ENCODE measurements at regions not wholly inside any gene's neighbourhood (a gene's known extent, or its start where the extent isn't known, plus 50 kb on each side); places are given as distances from the start of the nearest gene placed in this dataset.

GRCh38 chr5:74314906-74315305 is 325.6 kb downstream of the ENC1 start:
- TF ChIP-seq CTCF (IDR thresholded peaks at IDR 0.05; ENCODE audit: low read depth, low read length): no peak
- H3K4me3 ChIP-seq (replicated peaks in 1 of 2; ENCODE audit: low read depth in 2 of 2, low read length in 2 of 2): no peak overlapping the region
- DNase-seq (ENCODE audit: low read depth in 2 of 2): no peak

- TF ChIP-seq CTCF (IDR thresholded peaks at IDR 0.05; ENCODE audit: low read depth, low read length): no peak
- H3K4me3 ChIP-seq (replicated peaks in 1 of 2; ENCODE audit: low read depth in 2 of 2, low read length in 2 of 2): no peak overlapping the region
- DNase-seq (ENCODE audit: low read depth in 2 of 2): no peak
These were observed 326.6 kb downstream of the ENC1 start for GRCh38 chr5:74313896-74314295.

- H3K4me3 ChIP-seq (replicated peaks in 1 of 2; ENCODE audit: low read depth in 2 of 2, low read length in 2 of 2): no peak overlapping the region
- TF ChIP-seq CTCF (IDR thresholded peaks at IDR 0.05; ENCODE audit: low read depth, low read length): no peak
- no peak for DNase-seq (ENCODE audit: low read depth in 2 of 2)
These were observed 327.8 kb downstream of the ENC1 start for GRCh38 chr5:74312746-74313145.

GRCh38 chr5:74311961-74312360 is 328.6 kb downstream of the ENC1 start:
- no peak overlapping the region for H3K4me3 ChIP-seq (replicated peaks in 1 of 2; ENCODE audit: low read depth in 2 of 2, low read length in 2 of 2)
- no peak for DNase-seq (ENCODE audit: low read depth in 2 of 2)
- TF ChIP-seq CTCF (IDR thresholded peaks at IDR 0.05; ENCODE audit: low read depth, low read length): no peak

- no peak for DNase-seq (ENCODE audit: low read depth in 2 of 2)
- H3K4me3 ChIP-seq (replicated peaks in 1 of 2; ENCODE audit: low read depth in 2 of 2, low read length in 2 of 2): no peak overlapping the region
- no peak for TF ChIP-seq CTCF (IDR thresholded peaks at IDR 0.05; ENCODE audit: low read depth, low read length)
These were observed 329.3 kb downstream of the ENC1 start for GRCh38 chr5:74310997-74311930.

GRCh38 chr5:74310386-74310785 is 330.1 kb downstream of the ENC1 start:
- peak in 1 of 2 donors; percentile 28 for DNase-seq (ENCODE audit: low read depth in 2 of 2)
- H3K4me3 ChIP-seq (replicated peaks in 1 of 2; ENCODE audit: low read depth in 2 of 2, low read length in 2 of 2): no peak overlapping the region
- no peak for TF ChIP-seq CTCF (IDR thresholded peaks at IDR 0.05; ENCODE audit: low read depth, low read length)

Measured in cardiac fibroblast (primary cell).